GM21423 (cell line): ENCODE measurements at regions not wholly inside any gene's neighbourhood (a gene's known extent, or its start where the extent isn't known, plus 50 kb on each side); places are given as distances from the start of the nearest gene placed in this dataset.
A peak's percentile ranks its signal among the peaks of the same experiment; 100 is the strongest.

Source experiments
- ATAC-seq: cut with Tn5 transposase; IDR thresholded peaks from one replicate; pipeline ENCODE4 v1.9.1; 2021; ENCODE audit warnings: mild to moderate bottlenecking, moderate library complexity; ENCODE audit not compliant: unreplicated experiment

GRCh38 chr2:147520817-147521216 lies 324.0 kb upstream of the ACVR2A start:
- ATAC-seq, result no peak

- no peak for ATAC-seq
These were observed 325.7 kb upstream of the ACVR2A start for GRCh38 chr2:147519178-147519577.

GRCh38 chr2:147515213-147515612 lies 329.6 kb upstream of the ACVR2A start:
- no peak for ATAC-seq

GRCh38 chr2:147512206-147512605 lies 332.6 kb upstream of the ACVR2A start:
- ATAC-seq, result no peak

GRCh38 chr2:147511491-147511948 lies 333.3 kb upstream of the ACVR2A start:
- ATAC-seq, result no peak

- ATAC-seq, result no peak
These were observed 335.0 kb upstream of the ACVR2A start for GRCh38 chr2:147509821-147510220.

GRCh38 chr2:147506889-147507288 lies 337.9 kb upstream of the ACVR2A start:
- no peak for ATAC-seq

GRCh38 chr2:147502711-147503290 lies 342.0 kb upstream of the ACVR2A start:
- ATAC-seq, result no peak

GRCh38 chr2:147501968-147502367 lies 342.9 kb upstream of the ACVR2A start:
- ATAC-seq, result no peak

- ATAC-seq, result no peak
These were observed 343.9 kb upstream of the ACVR2A start for GRCh38 chr2:147500819-147501395.

GRCh38 chr2:147500229-147500628 lies 344.6 kb upstream of the ACVR2A start:
- peak; percentile 25 for ATAC-seq

GRCh38 chr2:147499785-147500184 lies 345.0 kb upstream of the ACVR2A start:
- ATAC-seq, result peak; percentile 66

GRCh38 chr2:147495734-147496133 lies 349.1 kb upstream of the ACVR2A start:
- ATAC-seq, result no peak

GRCh38 chr2:147492471-147492870 lies 352.4 kb upstream of the ACVR2A start:
- no peak for ATAC-seq

- no peak for ATAC-seq
These were observed 353.3 kb upstream of the ACVR2A start for GRCh38 chr2:147491506-147491905.

- no peak for ATAC-seq
These were observed 354.2 kb upstream of the ACVR2A start for GRCh38 chr2:147490401-147491261.

- no peak for ATAC-seq
These were observed 356.4 kb upstream of the ACVR2A start for GRCh38 chr2:147488472-147488871.

GRCh38 chr2:147487978-147488289 lies 356.9 kb upstream of the ACVR2A start:
- ATAC-seq, result no peak

GRCh38 chr2:147487286-147487977 lies 357.4 kb upstream of the ACVR2A start:
- no peak for ATAC-seq

- ATAC-seq, result no peak
These were observed 359.5 kb upstream of the ACVR2A start for GRCh38 chr2:147485210-147485851.

GRCh38 chr2:147483911-147484310 lies 360.9 kb upstream of the ACVR2A start:
- ATAC-seq, result no peak
